ENCODE measurements at regions not wholly inside any gene's neighbourhood (a gene's known extent, or its start where the extent isn't known, plus 50 kb on each side); places are given as distances from the start of the nearest gene placed in this dataset.

DNA sequence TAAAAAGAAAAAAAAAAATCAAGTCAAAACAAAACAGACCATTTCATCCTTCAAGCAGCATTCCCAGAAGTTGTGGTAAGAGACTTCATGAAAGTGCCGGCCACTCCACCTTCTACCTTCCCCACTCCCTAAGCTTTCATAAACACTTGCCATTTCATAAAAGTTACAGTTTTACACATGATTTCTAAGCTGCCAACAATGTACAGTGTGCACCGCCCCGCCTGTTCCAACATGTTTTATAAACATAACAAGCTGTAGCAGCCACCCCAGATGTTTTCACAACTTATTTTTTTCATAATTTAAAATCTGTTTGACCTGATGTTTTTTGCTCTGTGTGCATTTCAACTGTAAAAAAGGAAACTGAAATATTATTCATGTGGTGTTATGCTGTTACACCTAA, 608.1 kb downstream of the TOX3 start:
- Histone ChIP-seq H3K79me2 (ENCODE audit: insufficient read depth, low read length) (no peaks in the 10 kb centered on the region), H3K36me3 (ENCODE audit: insufficient read depth, low read length) (no peaks in the 10 kb centered on the region), H4K20me1 (ENCODE audit: insufficient read depth, low read length) (no peaks in the 10 kb centered on the region), H3K4me2 (ENCODE audit: insufficient read depth, low read length) (no peak overlapping the region), H3K27me3 (ENCODE audit: insufficient read depth, low read length) (no peaks in the 10 kb centered on the region), H3K27ac (ENCODE audit: low read depth, low read length) (no peak overlapping the region), H2AFZ (ENCODE audit: low read length) (no peak overlapping the region), H3K4me3 (ENCODE audit: insufficient read depth, low read length) (no peak overlapping the region), H3K4me1 (ENCODE audit: insufficient read depth, low read length) (no peaks in the 10 kb centered on the region), H3K9me3 (ENCODE audit: low read depth, low read length) (no peaks in the 10 kb centered on the region)
- DNase-seq (ENCODE audit: insufficient read length, low spot score, missing footprints): no peak
- TF ChIP-seq, protein P1, sequence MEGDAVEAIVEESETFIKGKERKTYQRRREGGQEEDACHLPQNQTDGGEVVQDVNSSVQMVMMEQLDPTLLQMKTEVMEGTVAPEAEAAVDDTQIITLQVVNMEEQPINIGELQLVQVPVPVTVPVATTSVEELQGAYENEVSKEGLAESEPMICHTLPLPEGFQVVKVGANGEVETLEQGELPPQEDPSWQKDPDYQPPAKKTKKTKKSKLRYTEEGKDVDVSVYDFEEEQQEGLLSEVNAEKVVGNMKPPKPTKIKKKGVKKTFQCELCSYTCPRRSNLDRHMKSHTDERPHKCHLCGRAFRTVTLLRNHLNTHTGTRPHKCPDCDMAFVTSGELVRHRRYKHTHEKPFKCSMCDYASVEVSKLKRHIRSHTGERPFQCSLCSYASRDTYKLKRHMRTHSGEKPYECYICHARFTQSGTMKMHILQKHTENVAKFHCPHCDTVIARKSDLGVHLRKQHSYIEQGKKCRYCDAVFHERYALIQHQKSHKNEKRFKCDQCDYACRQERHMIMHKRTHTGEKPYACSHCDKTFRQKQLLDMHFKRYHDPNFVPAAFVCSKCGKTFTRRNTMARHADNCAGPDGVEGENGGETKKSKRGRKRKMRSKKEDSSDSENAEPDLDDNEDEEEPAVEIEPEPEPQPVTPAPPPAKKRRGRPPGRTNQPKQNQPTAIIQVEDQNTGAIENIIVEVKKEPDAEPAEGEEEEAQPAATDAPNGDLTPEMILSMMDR (IDR thresholded peaks at IDR 0.05; ENCODE audit: extremely low read depth, low read depth, low read length): no peak

DNA sequence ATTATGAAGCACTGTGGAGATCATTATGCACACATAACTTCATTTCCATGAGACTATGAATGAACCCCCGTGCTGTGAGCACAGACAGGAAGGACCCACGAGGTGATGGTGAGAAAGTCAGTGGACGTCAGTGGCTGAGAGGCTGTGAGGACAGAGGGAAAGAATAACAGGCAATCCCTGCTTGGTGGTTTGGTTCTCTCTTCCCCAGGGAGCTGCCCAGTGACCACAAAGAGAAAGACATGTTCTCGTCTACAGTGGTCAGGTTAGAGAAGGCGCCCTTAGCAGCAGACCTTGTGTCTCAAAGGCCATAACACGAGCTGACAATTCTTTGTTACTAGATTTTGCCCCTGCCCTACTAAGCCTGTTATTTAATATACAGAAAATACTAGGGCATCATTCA, 609.2 kb downstream of the TOX3 start:
- no peaks in the 10 kb centered on the region for H3K79me2 ChIP-seq (ENCODE audit: insufficient read depth, low read length)
- no peak for DNase-seq (ENCODE audit: insufficient read length, low spot score, missing footprints)
- peaks cover 2% of the 10 kb centered on the region for H3K9me3 ChIP-seq (ENCODE audit: low read depth, low read length)
- H4K20me1 ChIP-seq (ENCODE audit: insufficient read depth, low read length): no peaks in the 10 kb centered on the region
- H2AFZ ChIP-seq (ENCODE audit: low read length): no peak overlapping the region
- no peak overlapping the region for H3K27ac ChIP-seq (ENCODE audit: low read depth, low read length)
- H3K27me3 ChIP-seq (ENCODE audit: insufficient read depth, low read length): no peaks in the 10 kb centered on the region
- no peaks in the 10 kb centered on the region for H3K4me1 ChIP-seq (ENCODE audit: insufficient read depth, low read length)
- H3K4me3 ChIP-seq (ENCODE audit: insufficient read depth, low read length): no peak overlapping the region
- H3K4me2 ChIP-seq (ENCODE audit: insufficient read depth, low read length): no peak overlapping the region
- no peaks in the 10 kb centered on the region for H3K36me3 ChIP-seq (ENCODE audit: insufficient read depth, low read length)
- TF ChIP-seq, protein P1 (IDR thresholded peaks at IDR 0.05; ENCODE audit: extremely low read depth, low read depth, low read length): no peak

DNA sequence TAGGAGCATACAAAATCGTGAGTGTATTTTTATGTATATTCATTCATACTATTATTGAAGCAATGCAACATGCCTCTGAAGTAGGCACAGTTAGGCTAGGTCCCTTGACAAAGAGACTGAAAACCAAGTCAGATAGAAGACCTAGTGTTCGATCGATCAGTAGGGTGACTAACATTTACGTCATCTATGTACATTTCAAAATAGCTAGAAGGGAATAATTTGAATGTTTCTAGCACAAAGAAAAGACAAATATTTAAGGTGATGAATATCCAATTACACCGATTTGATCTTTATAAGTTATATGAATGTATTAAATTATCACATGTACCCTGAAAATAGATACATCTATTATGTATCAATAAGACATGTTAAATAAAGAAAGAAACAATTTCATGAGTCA, 610.1 kb downstream of the TOX3 start:
- H3K27me3 ChIP-seq (ENCODE audit: insufficient read depth, low read length): no peaks in the 10 kb centered on the region
- no peaks in the 10 kb centered on the region for H3K79me2 ChIP-seq (ENCODE audit: insufficient read depth, low read length)
- no peaks in the 10 kb centered on the region for H4K20me1 ChIP-seq (ENCODE audit: insufficient read depth, low read length)
- H3K27ac ChIP-seq (ENCODE audit: low read depth, low read length): no peak overlapping the region
- no peak overlapping the region for H2AFZ ChIP-seq (ENCODE audit: low read length)
- H3K36me3 ChIP-seq (ENCODE audit: insufficient read depth, low read length): no peaks in the 10 kb centered on the region
- no peak overlapping the region for H3K4me2 ChIP-seq (ENCODE audit: insufficient read depth, low read length)
- H3K4me3 ChIP-seq (ENCODE audit: insufficient read depth, low read length): no peak overlapping the region
- no peaks in the 10 kb centered on the region for H3K4me1 ChIP-seq (ENCODE audit: insufficient read depth, low read length)
- no peak for DNase-seq (ENCODE audit: insufficient read length, low spot score, missing footprints)
- H3K9me3 ChIP-seq (ENCODE audit: low read depth, low read length): peaks cover 2% of the 10 kb centered on the region
- TF ChIP-seq, protein P1 (IDR thresholded peaks at IDR 0.05; ENCODE audit: extremely low read depth, low read depth, low read length): no peak

DNA sequence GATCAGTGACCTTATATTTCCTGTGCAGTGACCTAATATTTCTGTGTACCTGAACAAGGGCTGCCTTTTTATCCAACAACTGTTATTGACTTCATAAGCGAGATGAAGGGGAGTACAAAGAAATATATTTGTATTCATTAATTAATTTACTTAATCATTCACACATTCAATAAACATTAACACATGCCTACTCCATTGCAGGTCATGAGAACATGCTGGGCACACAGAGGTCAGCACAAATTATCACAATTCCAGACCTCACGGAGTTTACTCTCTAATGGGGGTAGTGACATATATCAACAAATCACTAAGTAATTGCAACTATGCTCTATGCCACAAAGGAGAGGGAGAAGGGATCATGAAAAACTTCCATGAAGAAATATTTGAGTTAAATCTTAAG, 614.6 kb downstream of the TOX3 start:
- TF ChIP-seq, protein P1 (IDR thresholded peaks at IDR 0.05; ENCODE audit: extremely low read depth, low read depth, low read length): no peak
- peaks cover 2% of the 10 kb centered on the region for H3K9me3 ChIP-seq (ENCODE audit: low read depth, low read length)
- no peaks in the 10 kb centered on the region for H3K79me2 ChIP-seq (ENCODE audit: insufficient read depth, low read length)
- no peaks in the 10 kb centered on the region for H3K36me3 ChIP-seq (ENCODE audit: insufficient read depth, low read length)
- no peaks in the 10 kb centered on the region for H3K4me1 ChIP-seq (ENCODE audit: insufficient read depth, low read length)
- no peak overlapping the region for H3K4me2 ChIP-seq (ENCODE audit: insufficient read depth, low read length)
- no peak overlapping the region for H2AFZ ChIP-seq (ENCODE audit: low read length)
- H3K27ac ChIP-seq (ENCODE audit: low read depth, low read length): no peak overlapping the region
- DNase-seq (ENCODE audit: insufficient read length, low spot score, missing footprints): no peak
- no peak overlapping the region for H3K4me3 ChIP-seq (ENCODE audit: insufficient read depth, low read length)
- H3K27me3 ChIP-seq (ENCODE audit: insufficient read depth, low read length): no peaks in the 10 kb centered on the region
- H4K20me1 ChIP-seq (ENCODE audit: insufficient read depth, low read length): no peaks in the 10 kb centered on the region
